ENCODE measurements at regions not wholly inside any gene's neighbourhood (a gene's known extent, or its start where the extent isn't known, plus 50 kb on each side); places are given as distances from the start of the nearest gene placed in this dataset.
"Not testable (repeated sequence)": the region's sequence is repeated elsewhere in the genome, so short reads cannot be mapped to it uniquely, and the experiment has no call there.

- no peak for DNase-seq
Measured at GRCh38 chr22:47329727-47330650, 567.5 kb downstream of the TBC1D22A start.

DNA sequence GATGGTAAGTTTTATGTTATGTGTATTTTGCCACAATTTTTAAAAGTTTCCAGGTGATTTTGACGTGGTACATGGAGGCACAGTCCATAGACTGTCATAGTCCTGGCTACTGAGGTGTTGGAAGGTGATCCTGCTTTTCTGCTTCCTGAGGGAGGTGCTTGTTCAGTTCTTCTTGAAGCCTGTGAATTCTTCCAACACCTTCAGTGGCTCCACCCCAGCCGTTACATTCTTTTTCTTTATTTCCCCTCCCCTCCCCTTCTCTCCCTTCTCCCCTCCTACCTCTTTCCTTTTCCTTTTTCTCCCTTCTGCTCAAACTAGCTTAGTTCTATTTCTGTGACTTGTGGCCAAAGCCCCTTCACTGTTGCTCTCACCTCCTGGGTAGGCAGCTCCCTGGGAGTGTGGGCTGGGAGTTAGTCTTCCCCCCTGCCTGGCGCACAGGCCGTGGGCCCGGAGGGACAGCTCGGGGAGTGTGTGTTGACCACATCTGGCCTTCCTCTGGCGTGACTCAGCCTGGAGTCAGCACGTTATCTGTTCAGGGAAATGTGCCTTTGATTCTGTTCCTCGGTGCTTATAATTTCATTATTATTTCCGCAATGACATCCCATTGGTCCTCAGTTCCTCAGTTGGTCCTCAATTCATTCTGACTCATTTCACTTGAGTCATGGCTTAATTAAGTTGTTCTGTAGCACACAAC, 566.2 kb downstream of the TBC1D22A start:
- peak; percentile 92 for DNase-seq

DNA sequence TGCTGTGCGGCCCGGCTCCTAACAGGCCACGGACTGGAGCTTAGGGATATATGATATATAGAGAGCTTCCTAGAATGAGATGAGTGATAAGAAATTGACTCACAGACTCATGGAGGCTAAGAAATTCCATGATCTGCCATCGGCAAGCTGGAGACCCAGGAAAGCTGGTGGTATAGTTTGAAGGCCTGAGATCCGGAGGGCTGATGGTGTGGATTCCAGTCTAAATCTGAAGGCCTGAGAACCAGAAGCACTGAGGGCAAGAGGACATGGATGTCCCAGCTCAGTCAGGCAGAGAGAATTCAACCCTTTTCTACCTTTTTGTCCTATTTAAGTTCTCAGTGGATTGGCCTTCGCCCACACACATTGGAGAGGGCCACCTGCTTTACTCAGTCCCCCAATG, 564.8 kb downstream of the TBC1D22A start:
- DNase-seq = no peak

DNA sequence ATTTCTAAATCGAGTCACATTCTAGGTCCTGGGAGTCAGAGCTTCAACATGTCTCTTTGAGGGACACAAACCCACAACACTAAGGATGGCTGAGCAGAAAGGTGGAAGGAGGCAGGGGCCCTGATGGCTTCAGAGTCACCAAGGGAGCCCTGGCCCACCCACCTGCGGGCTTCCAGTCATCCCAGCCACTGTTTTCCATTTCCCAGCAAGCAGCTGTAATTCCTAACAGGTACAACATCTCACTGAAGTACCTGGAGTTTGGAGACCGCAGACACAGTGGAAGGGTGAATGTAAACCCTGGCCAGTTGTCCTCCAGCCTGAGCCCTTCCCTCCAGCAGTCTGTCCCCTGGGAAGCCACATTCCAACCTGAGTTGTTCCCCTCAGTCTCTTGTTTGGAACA, 562.8 kb downstream of the TBC1D22A start:
- no peak for DNase-seq

DNA sequence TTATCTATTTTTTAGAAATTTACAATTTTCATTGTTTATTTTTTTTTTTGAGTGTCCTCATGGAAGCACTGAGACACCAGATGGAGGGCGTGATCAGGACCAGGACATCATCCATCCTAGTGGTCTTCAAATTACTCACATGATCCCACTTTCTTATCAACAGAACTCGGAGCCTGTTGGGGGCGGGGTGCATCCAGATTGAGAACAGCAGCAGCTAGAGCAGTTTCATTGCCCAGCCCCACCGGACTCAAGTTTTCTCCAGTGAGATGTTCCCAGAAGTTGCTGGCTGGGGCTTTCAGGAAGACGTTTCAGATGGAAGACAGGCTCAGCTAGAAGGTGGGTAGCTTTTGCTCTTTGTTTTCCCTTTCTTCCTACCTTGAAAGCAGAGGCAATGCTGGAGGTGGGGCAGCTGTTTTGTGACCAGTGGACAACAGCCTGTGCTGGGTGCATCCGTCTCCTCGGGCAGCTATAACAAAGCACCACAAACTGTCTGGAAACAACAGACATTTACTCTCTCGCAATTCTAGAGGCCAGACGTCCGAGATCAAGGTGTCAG, 562.1 kb downstream of the TBC1D22A start:
- DNase-seq = no peak

- no peak for DNase-seq
Measured at GRCh38 chr22:47323518-47323917, 561.1 kb downstream of the TBC1D22A start.

DNA sequence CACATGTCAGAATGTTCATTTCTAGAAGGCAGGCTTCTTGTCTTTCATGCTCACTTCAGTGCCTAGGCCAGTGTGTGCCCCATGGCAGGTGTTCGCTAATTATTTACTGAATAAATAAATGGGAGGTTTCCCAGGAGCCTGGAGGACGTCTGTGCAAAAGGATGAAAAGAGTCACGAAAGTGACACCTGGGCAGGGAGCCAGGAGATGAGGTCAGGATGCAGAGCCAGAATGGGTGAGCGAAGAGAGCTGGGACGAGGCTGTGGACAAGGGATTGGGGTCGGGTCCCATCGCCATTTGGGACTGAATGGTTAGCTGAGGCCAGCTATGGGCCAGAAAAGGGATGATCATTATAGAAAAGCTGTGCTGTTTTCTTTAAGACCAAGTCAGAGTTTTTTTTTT, 560.4 kb downstream of the TBC1D22A start:
- DNase-seq = no peak

DNA sequence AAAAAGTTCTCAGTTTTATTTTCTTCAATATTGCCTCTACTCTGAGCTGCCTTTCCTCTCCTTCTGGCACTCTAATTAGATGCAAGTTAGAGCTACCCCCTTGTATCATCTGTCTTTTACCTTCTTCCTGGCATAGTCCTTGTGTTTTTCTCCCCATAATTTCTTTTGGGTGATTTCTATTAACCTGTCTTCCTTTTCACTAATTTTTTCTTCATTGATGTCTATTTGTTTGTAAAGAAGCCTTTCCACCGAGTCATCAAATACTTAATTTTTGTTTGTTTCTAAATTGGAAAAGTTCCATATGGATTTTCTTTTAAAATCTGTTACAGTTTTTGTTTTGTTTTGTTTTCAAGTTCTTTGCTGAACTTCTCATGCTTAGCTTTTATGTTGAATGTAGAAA, 558.1 kb downstream of the TBC1D22A start:
- no peak for DNase-seq

DNA sequence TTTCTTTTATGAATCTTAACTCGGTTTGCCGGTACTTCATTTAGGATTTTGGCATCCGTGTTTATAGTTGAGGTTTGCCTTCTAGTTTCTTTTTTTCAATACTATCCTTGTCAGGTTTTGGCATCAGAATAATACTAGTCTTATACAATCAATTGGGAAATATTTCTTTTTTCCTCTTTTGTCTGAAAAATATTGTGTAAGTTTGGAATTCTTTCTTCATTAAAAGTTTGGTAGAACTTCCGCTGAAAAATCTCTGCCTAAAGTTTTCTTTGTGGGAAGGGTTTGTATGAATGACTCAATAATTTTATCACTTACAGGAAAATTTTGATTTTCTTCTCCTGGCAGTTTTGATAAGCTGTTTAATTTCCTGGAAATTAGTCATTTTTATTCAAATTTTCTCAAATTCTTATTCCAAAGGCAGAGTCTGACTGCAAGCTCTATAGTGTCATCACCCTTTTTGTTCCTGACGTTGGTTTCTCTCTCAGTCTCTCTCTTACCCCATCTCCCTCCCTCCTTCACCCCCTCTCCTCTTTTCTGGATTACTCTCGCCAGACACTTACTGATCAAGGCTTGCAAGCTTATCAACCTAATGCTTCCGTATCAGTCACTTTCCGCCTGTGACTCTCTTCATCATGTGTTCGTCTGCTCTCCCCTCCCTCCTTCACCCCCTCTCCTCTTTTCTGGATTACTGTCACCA, 555.7 kb downstream of the TBC1D22A start:
- DNase-seq = no peak

GRCh38 chr22:47315862-47316419, 553.5 kb downstream of the TBC1D22A start:
- no peak for DNase-seq

GRCh38 chr22:47310601-47311000, 548.2 kb downstream of the TBC1D22A start:
- peak; percentile 53 for DNase-seq

GRCh38 chr22:47309946-47310345, 547.5 kb downstream of the TBC1D22A start:
- no peak for DNase-seq

- DNase-seq = no peak
Measured at GRCh38 chr22:47309476-47309875, 547.0 kb downstream of the TBC1D22A start.

- DNase-seq = no peak
Measured at GRCh38 chr22:47308886-47309285, 546.4 kb downstream of the TBC1D22A start.

- DNase-seq = peak; percentile 7
Measured at GRCh38 chr22:47307822-47308221, 545.4 kb downstream of the TBC1D22A start.

DNA sequence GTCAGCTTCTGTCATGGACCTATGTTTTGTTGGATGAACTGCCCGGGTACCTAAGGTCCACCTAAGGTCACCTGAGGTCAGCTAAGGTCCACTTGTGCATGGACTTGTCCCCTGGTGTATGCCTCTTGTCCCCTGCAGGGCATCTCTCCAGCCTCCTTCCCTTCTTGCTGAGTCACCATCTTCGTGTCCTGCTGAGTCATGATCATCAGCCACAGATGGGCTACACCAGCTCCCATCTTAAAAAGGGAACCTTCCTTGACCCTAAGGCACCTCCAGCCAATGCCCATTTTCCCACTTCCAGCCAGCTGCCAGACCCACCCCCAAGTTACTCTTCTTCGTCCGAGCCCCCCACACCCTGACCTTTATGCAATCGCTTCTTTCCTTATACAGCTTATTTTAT, 544.9 kb downstream of the TBC1D22A start:
- peak; percentile 37 for DNase-seq

GRCh38 chr22:47304854-47305253, 542.4 kb downstream of the TBC1D22A start:
- no peak for DNase-seq

DNA sequence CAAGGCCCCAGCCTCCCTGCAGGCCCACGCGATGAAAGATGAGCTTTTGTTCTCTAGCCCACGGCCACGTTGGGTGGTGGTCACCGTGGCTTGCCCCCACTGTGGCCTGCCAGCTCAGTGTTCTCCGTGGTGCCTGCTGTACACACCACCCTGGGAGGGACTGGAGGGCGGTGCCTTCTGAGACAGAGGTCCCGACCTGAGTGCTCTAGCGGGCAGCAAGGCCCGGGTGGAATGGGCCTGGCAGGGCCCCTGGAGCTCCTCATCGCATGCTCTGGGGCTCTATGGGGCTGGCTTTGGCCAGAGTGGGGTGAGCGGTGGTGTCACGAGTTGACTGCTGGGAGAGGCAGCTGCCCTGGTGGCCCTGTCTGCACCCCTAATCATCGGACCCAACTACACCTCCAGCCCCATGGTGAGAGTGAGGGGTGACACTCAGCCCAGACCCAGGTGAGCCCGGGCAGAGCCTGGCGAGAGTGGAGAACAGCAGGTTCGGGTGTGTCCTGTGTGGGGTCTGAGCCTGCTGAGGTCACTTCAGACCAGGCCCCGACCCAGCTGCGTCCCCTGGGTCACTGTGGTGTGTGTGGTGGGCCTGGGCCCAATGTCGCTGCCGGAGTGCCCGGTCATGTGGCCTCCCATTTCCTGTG, 541.9 kb downstream of the TBC1D22A start:
- no peak for DNase-seq

- DNase-seq = no peak
Measured at GRCh38 chr22:47303161-47303890, 540.9 kb downstream of the TBC1D22A start.

DNA sequence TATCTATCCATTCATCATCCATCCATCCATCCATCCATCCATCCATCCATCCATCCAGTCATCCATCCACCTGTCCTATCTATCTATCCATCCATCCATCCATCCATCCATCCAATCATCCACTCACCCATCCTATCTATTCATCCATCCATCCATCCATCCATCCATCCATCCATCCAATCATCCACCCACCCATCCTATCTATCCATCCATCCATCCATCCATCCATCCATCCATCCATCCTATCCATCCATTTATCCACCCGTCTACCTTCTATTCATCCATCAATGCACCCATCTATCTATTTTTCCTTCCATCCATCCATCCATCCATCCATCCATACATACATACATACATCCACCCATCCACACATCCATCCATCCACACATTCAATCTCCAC, 540.1 kb downstream of the TBC1D22A start:
- DNase-seq = not testable (repeated sequence)

GRCh38 chr22:47301820-47302475, 539.5 kb downstream of the TBC1D22A start:
- no peak for DNase-seq
